H9 (cell line): ENCODE measurements at regions not wholly inside any gene's neighbourhood (a gene's known extent, or its start where the extent isn't known, plus 50 kb on each side); places are given as distances from the start of the nearest gene placed in this dataset.

Experiments used
- DNase-seq: peaks from one replicate; pipeline ENCODE4 v3.0.0-alpha.2; 2017
- H2AFZ ChIP-seq: one replicate; pipeline ENCODE4 v1.6.1; 2013; ENCODE audit warnings: mild to moderate bottlenecking, low read length, control low read depth, moderate library complexity
- H2AK5ac ChIP-seq: 2 replicates; pipeline ENCODE4 v1.6.1; 2013; ENCODE audit warnings: low read length, control low read depth, mixed read lengths; ENCODE audit not compliant: insufficient read length
- H2BK120ac ChIP-seq: one replicate; pipeline ENCODE4 v1.6.1; 2013; ENCODE audit warnings: low read depth, mild to moderate bottlenecking, low read length, control low read depth, inconsistent platforms; ENCODE audit not compliant: poor library complexity, severe bottlenecking
- H2BK12ac ChIP-seq: 2 replicates; pipeline ENCODE4 v1.6.1; 2013; ENCODE audit warnings: low read length, control low read depth, mixed read lengths, low read depth; ENCODE audit not compliant: insufficient read length
- H2BK15ac ChIP-seq: 2 replicates; pipeline ENCODE4 v1.6.1; 2013; ENCODE audit warnings: low read depth, low read length, control low read depth
- H2BK20ac ChIP-seq: one replicate; pipeline ENCODE4 v1.6.1; 2013; ENCODE audit warnings: low read depth, mild to moderate bottlenecking, low read length, control low read depth, inconsistent platforms; ENCODE audit not compliant: poor library complexity, severe bottlenecking
- H2BK5ac ChIP-seq: 2 replicates; pipeline ENCODE4 v1.6.1; 2013; ENCODE audit warnings: low read length, control low read depth, mixed read lengths; ENCODE audit not compliant: insufficient read length
- H3K14ac ChIP-seq: 2 replicates; pipeline ENCODE4 v1.6.1; 2013; ENCODE audit warnings: low read length, control low read depth; ENCODE audit not compliant: insufficient read depth
- H3K18ac ChIP-seq: 2 replicates; pipeline ENCODE4 v1.6.1; 2013; ENCODE audit warnings: low read depth, mild to moderate bottlenecking, mixed read lengths, low read length, control low read depth; ENCODE audit not compliant: insufficient read length
- H3K23ac ChIP-seq: 2 replicates; pipeline ENCODE4 v1.6.1; 2013; ENCODE audit warnings: low read length, control low read depth, mixed read lengths, low read depth; ENCODE audit not compliant: insufficient read length
- H3K23me2 ChIP-seq: 2 replicates; pipeline ENCODE4 v1.6.1; 2013; ENCODE audit warnings: low read depth, mild to moderate bottlenecking, mixed read lengths, low read length, control low read depth; ENCODE audit not compliant: insufficient read length, poor library complexity, severe bottlenecking
- H3K27ac ChIP-seq: 2 replicates; pipeline ENCODE4 v1.5.1; 2013; ENCODE audit warnings: low read length, control low read depth, mixed read lengths, low read depth; ENCODE audit not compliant: insufficient read length
- H3K27me3 ChIP-seq: 2 replicates; pipeline ENCODE4 v1.6.1; 2013; ENCODE audit warnings: low read length, control low read depth, inconsistent platforms; ENCODE audit not compliant: insufficient read depth
- H3K4ac ChIP-seq: 2 replicates; pipeline ENCODE4 v1.6.1; 2013; ENCODE audit warnings: low read depth, mild to moderate bottlenecking, control low read depth, inconsistent platforms, low read length, moderate library complexity
- H3K4me1 ChIP-seq: 2 replicates; pipeline ENCODE4 v1.6.1; 2013; ENCODE audit warnings: low read length, control low read depth, inconsistent platforms; ENCODE audit not compliant: insufficient read depth
- H3K4me2 ChIP-seq: 2 replicates; pipeline ENCODE4 v1.6.1; 2013; ENCODE audit warnings: low read length, control low read depth, mixed read lengths; ENCODE audit not compliant: insufficient read length, insufficient read depth
- H3K56ac ChIP-seq: 2 replicates; pipeline ENCODE4 v1.6.1; 2013; ENCODE audit warnings: low read depth, mild to moderate bottlenecking, mixed read lengths, low read length, control low read depth; ENCODE audit not compliant: insufficient read length
- H3K79me1 ChIP-seq: 2 replicates; pipeline ENCODE4 v1.6.1; 2013; ENCODE audit warnings: low read depth, mild to moderate bottlenecking, moderate library complexity, low read length, control low read depth, inconsistent platforms; ENCODE audit not compliant: insufficient read depth, poor library complexity, severe bottlenecking
- H3K79me2 ChIP-seq: 2 replicates; pipeline ENCODE4 v1.6.1; 2013; ENCODE audit warnings: low read length, control low read depth, inconsistent platforms; ENCODE audit not compliant: insufficient read depth
- H3K9ac ChIP-seq: 2 replicates; pipeline ENCODE4 v1.6.1; 2013; ENCODE audit warnings: low read length, control low read depth, mixed read lengths; ENCODE audit not compliant: insufficient read length; ENCODE audit errors: extremely low read depth
- H3K9me3 ChIP-seq: one replicate; pipeline ENCODE4 v1.6.1; 2013; ENCODE audit warnings: low read depth, low read length, inconsistent platforms; ENCODE audit not compliant: control insufficient read depth
- H3T11ph ChIP-seq: one replicate; pipeline ENCODE4 v1.6.1; 2013; ENCODE audit warnings: mild to moderate bottlenecking, low read length, control low read depth, inconsistent platforms
- H4K20me1 ChIP-seq: one replicate; pipeline ENCODE4 v1.6.1; 2013; ENCODE audit not compliant: control insufficient read depth, insufficient read length, insufficient read depth
- H4K5ac ChIP-seq: 2 replicates; pipeline ENCODE4 v1.6.1; 2013; ENCODE audit warnings: low read depth, mild to moderate bottlenecking, mixed read lengths, low read length, control low read depth; ENCODE audit not compliant: insufficient read length
- H4K8ac ChIP-seq: replicated peaks from 2 replicates; pipeline ENCODE4 v1.6.1; 2013; ENCODE audit warnings: low read length, control low read depth, mixed read lengths, low read depth; ENCODE audit not compliant: insufficient read length
- H4K91ac ChIP-seq: 2 replicates; pipeline ENCODE4 v1.6.1; 2013; ENCODE audit warnings: low read depth, mild to moderate bottlenecking, moderate library complexity, mixed read lengths, low read length, control low read depth; ENCODE audit not compliant: insufficient read length
- H3K27ac Mint-ChIP-seq, 3 experiments: 2 replicates in 2 of 3; 3 replicates in 1 of 3; pipeline ENCODE4 v1.8.0; 2020 to 2021; ENCODE audit warnings: mixed read lengths in 3 of 3, mild to moderate bottlenecking in 1 of 3, moderate library complexity in 1 of 3
- H3K27me3 Mint-ChIP-seq: 2 replicates; pipeline ENCODE4 v1.8.0; 2021; ENCODE audit warnings: low read depth, mild to moderate bottlenecking, moderate library complexity, mixed read lengths
- H3K36me3 Mint-ChIP-seq, 3 experiments: 2 replicates in 2 of 3; 3 replicates in 1 of 3; pipeline ENCODE4 v1.8.0; 2020 to 2021; ENCODE audit warnings: low read depth in 3 of 3, mixed read lengths in 3 of 3; ENCODE audit not compliant: insufficient read depth in 1 of 3
- H3K4me1 Mint-ChIP-seq, 2 experiments: 2 replicates each; pipeline ENCODE4 v1.8.0; 2020; ENCODE audit warnings: mixed read lengths in 2 of 2
- H3K4me3 Mint-ChIP-seq, 2 experiments: 2 replicates in 1 of 2; 3 replicates in 1 of 2; pipeline ENCODE4 v1.8.0; 2020 to 2021; ENCODE audit warnings: mild to moderate bottlenecking in 2 of 2, mixed read lengths in 2 of 2, moderate library complexity in 1 of 2
- H3K9me3 Mint-ChIP-seq, 2 experiments: 2 replicates in 1 of 2; 3 replicates in 1 of 2; pipeline ENCODE4 v1.8.0; 2020; ENCODE audit warnings: mild to moderate bottlenecking in 2 of 2, mixed read lengths in 2 of 2, moderate library complexity in 1 of 2
- CTCF ChIP-seq: fragments of 200-600 bp; sonication (generic); conservative IDR thresholded peaks from 3 replicates; pipeline ENCODE4 v1.8.0; 2021; ENCODE audit warnings: antibody characterized with exemption, mild to moderate bottlenecking
- WGBS: extraction: QIAGEN DNeasy Blood & Tissue Kit; methylation state at CpG from one replicate; pipeline ENCODE4 v1.1.7; 2013; ENCODE audit warnings: missing lambda C conversion rate, low lambda C conversion rate, mixed read lengths; ENCODE audit not compliant: insufficient read length; ENCODE audit errors: extremely low coverage; 5-methylcytosine and 5-hydroxymethylcytosine counted together

DNA sequence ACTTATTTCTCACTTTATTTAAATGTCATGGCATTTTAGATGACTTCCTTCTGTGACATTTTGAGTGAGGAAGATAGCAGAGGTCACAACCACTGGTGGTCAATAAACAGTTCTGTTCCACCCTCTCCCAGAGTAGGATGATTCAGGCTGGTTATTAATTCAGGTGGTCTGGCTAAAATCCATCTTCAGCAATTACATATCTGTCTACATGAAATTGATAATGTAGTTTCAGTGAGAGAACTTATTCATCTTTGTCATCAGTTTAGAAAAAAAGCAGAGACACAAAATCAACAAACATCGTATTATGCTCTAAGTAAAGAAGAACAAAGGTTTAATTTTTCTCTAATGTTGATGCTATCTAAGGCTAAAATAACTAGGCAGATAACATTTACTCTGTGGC lies 525.5 kb downstream of the TENT5A start:
- no peak overlapping the region for H3K23ac ChIP-seq
- H3K4me1 ChIP-seq, result no peaks in the 10 kb centered on the region
- no peak overlapping the region for H2BK120ac ChIP-seq
- Mint-ChIP-seq H3K36me3 (no peaks in the 10 kb centered on the region), H3K4me1 (no peaks in the 10 kb centered on the region), H3K9me3 (no peaks in the 10 kb centered on the region; a peak in 1 of 5 replicates), H3K27me3 (no peaks in the 10 kb centered on the region), H3K4me3 (no peak overlapping the region), H3K27ac (no peak overlapping the region)
- H3K56ac ChIP-seq, result no peak overlapping the region
- H3K79me2 ChIP-seq, result no peaks in the 10 kb centered on the region
- no peaks in the 10 kb centered on the region for H3K27me3 ChIP-seq
- DNase-seq, result no peak
- H3K23me2 ChIP-seq, result no peaks in the 10 kb centered on the region
- H3K9me3 ChIP-seq, result no peaks in the 10 kb centered on the region
- H3K4me2 ChIP-seq, result no peak overlapping the region
- no peak for TF ChIP-seq CTCF
- H3K18ac ChIP-seq, result no peak overlapping the region
- no peak overlapping the region for H2AFZ ChIP-seq
- no peak overlapping the region for H3K14ac ChIP-seq
- no peak overlapping the region for H3K9ac ChIP-seq
- no peak overlapping the region for H4K8ac ChIP-seq
- no peak overlapping the region for H2BK15ac ChIP-seq
- H2BK5ac ChIP-seq, result no peak overlapping the region
- no peak overlapping the region for H3K4ac ChIP-seq
- H3T11ph ChIP-seq, result no peak overlapping the region
- H3K79me1 ChIP-seq, result no peaks in the 10 kb centered on the region
- no peak overlapping the region for H3K27ac ChIP-seq
- H4K5ac ChIP-seq, result no peak overlapping the region
- H4K91ac ChIP-seq, result no peak overlapping the region
- H2AK5ac ChIP-seq, result no peak overlapping the region
- H2BK12ac ChIP-seq, result no peak overlapping the region
- H4K20me1 ChIP-seq, result no peaks in the 10 kb centered on the region
- no CpG with 5 or more reads among the region's 1 CpG for WGBS
- no peak overlapping the region for H2BK20ac ChIP-seq
